Neural cell (in vitro differentiated cells): ENCODE measurements at regions not wholly inside any gene's neighbourhood (a gene's known extent, or its start where the extent isn't known, plus 50 kb on each side); places are given as distances from the start of the nearest gene placed in this dataset.
A peak's percentile ranks its signal among the peaks of the same experiment; 100 is the strongest.

Experiments used
- H2AFZ ChIP-seq: fragments of 200-600, 300-800 bp; sonication (generic), shearing (Covaris generic); 2 replicates; pipeline ENCODE4 v1.6.0; 2014; ENCODE audit warnings: low read depth, mild to moderate bottlenecking, antibody characterized with exemption, low read length, moderate library complexity
- H3F3A ChIP-seq: fragments of 200-600 bp; shearing (Covaris generic); 2 replicates; pipeline ENCODE4 v1.6.1; 2016; ENCODE audit warnings: mild to moderate bottlenecking, moderate library complexity, mixed read lengths, antibody characterized with exemption, low read length; ENCODE audit not compliant: insufficient read depth, poor library complexity, severe bottlenecking
- H3K27ac ChIP-seq: fragments of 200-600, 300-800 bp; sonication (generic), shearing (Covaris generic); 2 replicates; pipeline ENCODE4 v1.5.1; 2014; ENCODE audit warnings: mild to moderate bottlenecking, low read length, moderate library complexity
- H3K27me3 ChIP-seq: fragments of 300-800, 200-600 bp; sonication (generic), shearing (Covaris generic); 2 replicates; pipeline ENCODE4 v1.6.0; 2014; ENCODE audit warnings: mild to moderate bottlenecking, low read depth, low read length, moderate library complexity; ENCODE audit not compliant: insufficient read depth
- H3K36me3 ChIP-seq: fragments of 300-800, 200-600 bp; sonication (generic), shearing (Covaris generic); 2 replicates; pipeline ENCODE4 v1.5.1; 2014; ENCODE audit warnings: mild to moderate bottlenecking, antibody characterized with exemption, low read length, moderate library complexity; ENCODE audit not compliant: insufficient read depth
- H3K4me2 ChIP-seq: fragments of 300-800, 200-600 bp; sonication (generic), shearing (Covaris generic); 2 replicates; pipeline ENCODE4 v1.6.0; 2014; ENCODE audit warnings: mild to moderate bottlenecking, low read length
- H3K4me3 ChIP-seq: fragments of 300-800, 200-600 bp; sonication (generic), shearing (Covaris generic); 2 replicates; pipeline ENCODE4 v1.5.1; 2014; ENCODE audit warnings: mild to moderate bottlenecking, low read length, moderate library complexity
- H3K79me2 ChIP-seq: fragments of 200-600 bp; shearing (Covaris generic); replicated peaks from 2 replicates; pipeline ENCODE4 v1.6.0; 2014; ENCODE audit warnings: mild to moderate bottlenecking, low read length, moderate library complexity; ENCODE audit not compliant: insufficient read depth
- H3K9ac ChIP-seq: fragments of 300-800, 200-600 bp; sonication (generic), shearing (Covaris generic); 2 replicates; pipeline ENCODE4 v1.6.1; 2016; ENCODE audit warnings: mild to moderate bottlenecking, low read length, mixed read lengths
- H3K9me2 ChIP-seq: fragments of 200-600 bp; shearing (Covaris generic); 2 replicates; pipeline ENCODE4 v1.6.1; 2016; ENCODE audit warnings: mild to moderate bottlenecking, low read length, mixed read lengths; ENCODE audit not compliant: insufficient read depth
- H3K9me3 ChIP-seq: fragments of 200-600, 300-800 bp; sonication (generic), shearing (Covaris generic); 2 replicates; pipeline ENCODE4 v1.6.1; 2016; ENCODE audit warnings: mild to moderate bottlenecking, mixed run types, low read length, moderate library complexity, mixed read lengths
- H4K20me1 ChIP-seq: fragments of 200-600 bp; shearing (Covaris generic); 2 replicates; pipeline ENCODE4 v1.6.1; 2016; ENCODE audit warnings: mild to moderate bottlenecking, mixed run types; ENCODE audit not compliant: insufficient read depth
- EP300 ChIP-seq: fragments of 450-650 bp; conservative IDR thresholded peaks from 2 replicates; pipeline ENCODE4 v1.6.1; 2014; ENCODE audit warnings: antibody characterized with exemption, mild to moderate bottlenecking, moderate library complexity; ENCODE audit not compliant: poor library complexity, severe bottlenecking
- EZH2 ChIP-seq: fragments of 200-600, 300-800 bp; shearing (Covaris generic), sonication (generic); IDR thresholded peaks from 2 replicates; pipeline ENCODE4 v1.6.1; 2014; ENCODE audit warnings: antibody characterized with exemption, low read length, borderline replicate concordance, mild to moderate bottlenecking; ENCODE audit not compliant: insufficient read depth, poor library complexity, severe bottlenecking
- POLR2AphosphoS5 ChIP-seq: IDR thresholded peaks from 2 replicates; pipeline ENCODE4 v1.6.1; 2012
- TAF1 ChIP-seq: IDR thresholded peaks from 2 replicates; pipeline ENCODE4 v1.6.1; 2012; ENCODE audit warnings: low read depth
- TF ChIP-seq, protein P1 (sequence below): fragments of 450-650 bp; IDR thresholded peaks from 2 replicates; pipeline ENCODE4 v1.5.1; 2014; ENCODE audit warnings: antibody characterized with exemption, mild to moderate bottlenecking, moderate library complexity; ENCODE audit not compliant: poor library complexity, severe bottlenecking
- TF ChIP-seq, protein P2 (sequence below): IDR thresholded peaks from 2 replicates; pipeline ENCODE4 v1.6.1; 2012; ENCODE audit warnings: borderline replicate concordance

DNA sequence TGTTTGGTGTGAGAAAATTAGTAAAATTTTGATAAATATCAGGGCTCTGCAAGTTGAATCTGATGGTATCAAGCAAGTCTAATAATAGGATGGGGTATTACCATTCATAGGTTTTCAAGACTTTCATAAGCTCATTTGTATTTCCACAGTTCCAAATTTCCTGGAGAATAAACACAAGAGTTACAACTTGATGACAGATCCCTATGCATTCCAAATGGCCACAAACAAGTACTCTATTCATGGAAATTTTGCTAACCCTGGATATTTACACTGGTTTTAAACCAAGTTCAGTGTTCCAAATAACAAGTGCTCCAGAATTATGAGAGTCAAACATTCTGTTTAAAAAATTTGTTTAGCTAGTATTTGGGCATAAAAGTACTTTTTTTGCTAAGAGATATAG lies 75.0 kb upstream of the CNTN6 start:
- no peaks in the 10 kb centered on the region for H3K36me3 ChIP-seq
- no peaks in the 10 kb centered on the region for H3K9me3 ChIP-seq
- no peaks in the 10 kb centered on the region for H3K9me2 ChIP-seq
- TF ChIP-seq, protein P1, sequence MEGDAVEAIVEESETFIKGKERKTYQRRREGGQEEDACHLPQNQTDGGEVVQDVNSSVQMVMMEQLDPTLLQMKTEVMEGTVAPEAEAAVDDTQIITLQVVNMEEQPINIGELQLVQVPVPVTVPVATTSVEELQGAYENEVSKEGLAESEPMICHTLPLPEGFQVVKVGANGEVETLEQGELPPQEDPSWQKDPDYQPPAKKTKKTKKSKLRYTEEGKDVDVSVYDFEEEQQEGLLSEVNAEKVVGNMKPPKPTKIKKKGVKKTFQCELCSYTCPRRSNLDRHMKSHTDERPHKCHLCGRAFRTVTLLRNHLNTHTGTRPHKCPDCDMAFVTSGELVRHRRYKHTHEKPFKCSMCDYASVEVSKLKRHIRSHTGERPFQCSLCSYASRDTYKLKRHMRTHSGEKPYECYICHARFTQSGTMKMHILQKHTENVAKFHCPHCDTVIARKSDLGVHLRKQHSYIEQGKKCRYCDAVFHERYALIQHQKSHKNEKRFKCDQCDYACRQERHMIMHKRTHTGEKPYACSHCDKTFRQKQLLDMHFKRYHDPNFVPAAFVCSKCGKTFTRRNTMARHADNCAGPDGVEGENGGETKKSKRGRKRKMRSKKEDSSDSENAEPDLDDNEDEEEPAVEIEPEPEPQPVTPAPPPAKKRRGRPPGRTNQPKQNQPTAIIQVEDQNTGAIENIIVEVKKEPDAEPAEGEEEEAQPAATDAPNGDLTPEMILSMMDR = no peak
- TF ChIP-seq TAF1 = no peak
- TF ChIP-seq POLR2AphosphoS5 = no peak
- TF ChIP-seq EP300 = no peak
- TF ChIP-seq, protein P2, sequence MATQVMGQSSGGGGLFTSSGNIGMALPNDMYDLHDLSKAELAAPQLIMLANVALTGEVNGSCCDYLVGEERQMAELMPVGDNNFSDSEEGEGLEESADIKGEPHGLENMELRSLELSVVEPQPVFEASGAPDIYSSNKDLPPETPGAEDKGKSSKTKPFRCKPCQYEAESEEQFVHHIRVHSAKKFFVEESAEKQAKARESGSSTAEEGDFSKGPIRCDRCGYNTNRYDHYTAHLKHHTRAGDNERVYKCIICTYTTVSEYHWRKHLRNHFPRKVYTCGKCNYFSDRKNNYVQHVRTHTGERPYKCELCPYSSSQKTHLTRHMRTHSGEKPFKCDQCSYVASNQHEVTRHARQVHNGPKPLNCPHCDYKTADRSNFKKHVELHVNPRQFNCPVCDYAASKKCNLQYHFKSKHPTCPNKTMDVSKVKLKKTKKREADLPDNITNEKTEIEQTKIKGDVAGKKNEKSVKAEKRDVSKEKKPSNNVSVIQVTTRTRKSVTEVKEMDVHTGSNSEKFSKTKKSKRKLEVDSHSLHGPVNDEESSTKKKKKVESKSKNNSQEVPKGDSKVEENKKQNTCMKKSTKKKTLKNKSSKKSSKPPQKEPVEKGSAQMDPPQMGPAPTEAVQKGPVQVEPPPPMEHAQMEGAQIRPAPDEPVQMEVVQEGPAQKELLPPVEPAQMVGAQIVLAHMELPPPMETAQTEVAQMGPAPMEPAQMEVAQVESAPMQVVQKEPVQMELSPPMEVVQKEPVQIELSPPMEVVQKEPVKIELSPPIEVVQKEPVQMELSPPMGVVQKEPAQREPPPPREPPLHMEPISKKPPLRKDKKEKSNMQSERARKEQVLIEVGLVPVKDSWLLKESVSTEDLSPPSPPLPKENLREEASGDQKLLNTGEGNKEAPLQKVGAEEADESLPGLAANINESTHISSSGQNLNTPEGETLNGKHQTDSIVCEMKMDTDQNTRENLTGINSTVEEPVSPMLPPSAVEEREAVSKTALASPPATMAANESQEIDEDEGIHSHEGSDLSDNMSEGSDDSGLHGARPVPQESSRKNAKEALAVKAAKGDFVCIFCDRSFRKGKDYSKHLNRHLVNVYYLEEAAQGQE = no peak
- no peak overlapping the region for H3K4me2 ChIP-seq
- H3K4me3 ChIP-seq = no peak overlapping the region
- H3K79me2 ChIP-seq = no peaks in the 10 kb centered on the region
- no peaks in the 10 kb centered on the region for H4K20me1 ChIP-seq
- no peak overlapping the region for H2AFZ ChIP-seq
- no peaks in the 10 kb centered on the region for H3F3A ChIP-seq
- no peak overlapping the region for H3K9ac ChIP-seq
- H3K27ac ChIP-seq = no peak overlapping the region
- no peaks in the 10 kb centered on the region for H3K27me3 ChIP-seq

DNA sequence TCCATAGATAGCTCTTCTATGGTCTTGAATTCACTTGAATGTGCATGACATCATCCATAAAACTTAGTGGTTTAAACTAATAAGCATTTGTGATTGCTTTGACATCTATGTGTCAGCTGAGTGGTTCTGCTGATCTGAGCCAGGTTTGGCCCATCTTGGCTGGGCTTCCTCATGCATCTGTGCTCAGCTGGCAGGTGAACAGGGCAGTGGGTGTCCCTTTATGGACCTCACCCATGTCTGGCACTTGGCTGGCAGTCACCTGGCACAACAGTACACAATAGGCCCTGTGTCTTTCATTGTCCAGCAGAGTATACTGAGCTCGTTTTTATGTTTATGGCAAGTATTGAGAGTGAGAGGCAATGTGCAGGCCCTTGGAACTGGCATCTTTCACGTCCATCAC lies 73.7 kb upstream of the CNTN6 start:
- Histone ChIP-seq H3K9me2 (no peaks in the 10 kb centered on the region), H3K27ac (no peak overlapping the region), H3K36me3 (no peaks in the 10 kb centered on the region), H3K27me3 (no peaks in the 10 kb centered on the region), H4K20me1 (no peaks in the 10 kb centered on the region), H3F3A (no peaks in the 10 kb centered on the region), H3K9me3 (no peaks in the 10 kb centered on the region), H3K79me2 (no peaks in the 10 kb centered on the region), H3K4me2 (no peak overlapping the region), H3K4me3 (no peak overlapping the region), H2AFZ (no peak overlapping the region), H3K9ac (no peak overlapping the region)
- TF ChIP-seq, protein P2 = no peak
- TF ChIP-seq EP300 = no peak

DNA sequence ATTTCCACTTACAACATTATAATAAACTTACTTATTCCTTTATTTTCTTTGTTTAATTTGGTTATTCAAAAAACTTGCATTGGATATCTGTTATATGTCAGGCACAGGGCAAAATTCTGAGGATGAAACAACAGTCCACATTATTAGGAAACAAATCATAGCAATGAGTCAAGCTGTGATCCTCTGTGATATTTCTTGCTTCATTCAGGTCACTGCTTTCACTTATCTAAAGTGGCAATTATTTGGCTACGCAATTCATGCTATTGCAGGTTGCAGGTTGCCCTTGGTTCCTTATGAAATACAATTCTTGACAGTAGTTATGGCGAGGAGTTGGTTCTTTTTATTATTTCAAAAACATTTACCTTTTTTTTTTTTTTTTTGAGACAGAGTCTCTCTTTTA lies 66.4 kb upstream of the CNTN6 start:
- no peak overlapping the region for H3K4me3 ChIP-seq
- no peaks in the 10 kb centered on the region for H3F3A ChIP-seq
- no peaks in the 10 kb centered on the region for H4K20me1 ChIP-seq
- H3K4me2 ChIP-seq = no peak overlapping the region
- H3K9ac ChIP-seq = no peak overlapping the region
- H3K27ac ChIP-seq = no peak overlapping the region
- no peaks in the 10 kb centered on the region for H3K36me3 ChIP-seq
- no peaks in the 10 kb centered on the region for H3K27me3 ChIP-seq
- H3K79me2 ChIP-seq = no peaks in the 10 kb centered on the region
- H3K9me3 ChIP-seq = no peaks in the 10 kb centered on the region
- TF ChIP-seq POLR2AphosphoS5 (peak; percentile 49), EZH2 (no peak)
- TF ChIP-seq, protein P2 = no peak
- no peaks in the 10 kb centered on the region for H3K9me2 ChIP-seq
- H2AFZ ChIP-seq = no peak overlapping the region
